ENCODE measurements at regions not wholly inside any gene's neighbourhood (a gene's known extent, or its start where the extent isn't known, plus 50 kb on each side); places are given as distances from the start of the nearest gene placed in this dataset.
"Not testable (repeated sequence)": the region's sequence is repeated elsewhere in the genome, so short reads cannot be mapped to it uniquely, and the experiment has no call there.

GRCh38 chr11:48902153-48902450 is 81.6 kb downstream of the TRIM51G start:
- H3K4me3 ChIP-seq; DNase-seq (ENCODE audit: low spot score); H3K27ac ChIP-seq: not testable (repeated sequence)

DNA sequence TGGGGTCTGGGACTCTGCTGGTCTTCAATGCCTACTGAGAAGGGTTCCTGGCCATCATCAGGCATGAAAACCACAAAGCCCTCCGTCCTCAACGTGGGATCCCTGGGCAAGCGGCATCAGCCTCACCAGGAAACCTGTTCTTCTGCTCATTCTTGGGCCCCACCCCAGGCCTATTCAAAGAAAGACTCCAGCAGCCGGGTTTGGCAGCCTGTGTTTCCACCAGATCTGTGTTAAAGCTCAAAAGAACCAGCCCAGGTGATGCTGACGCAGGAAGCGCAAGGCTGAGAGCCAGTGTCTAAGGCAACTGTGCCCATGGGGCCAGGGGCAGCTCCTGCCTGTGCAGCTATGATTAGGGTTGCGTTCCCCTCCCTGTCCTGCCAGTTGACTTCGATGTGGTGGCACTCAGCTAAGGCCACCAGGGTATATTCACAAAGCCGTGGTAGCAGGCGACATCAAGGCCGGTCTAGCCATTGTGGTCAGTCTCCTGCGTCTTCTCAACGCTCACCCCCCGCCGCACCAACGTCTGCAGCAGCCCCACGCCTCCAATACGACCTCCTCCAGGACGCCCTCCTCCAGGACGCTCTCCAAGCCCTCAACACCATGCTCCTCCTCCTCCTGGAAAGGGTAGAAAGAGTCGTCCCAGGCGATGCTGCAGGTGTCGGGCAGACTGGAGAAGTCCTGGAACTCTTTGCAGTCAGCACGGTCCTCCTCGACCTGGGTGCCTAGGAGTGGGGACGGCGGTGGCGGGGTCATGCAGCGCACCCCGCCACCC is 82.1 kb downstream of the TRIM51G start:
- H3K27ac ChIP-seq, H3K4me3 ChIP-seq: not testable (repeated sequence)
- peak; percentile 41 for DNase-seq (ENCODE audit: low spot score)

DNA sequence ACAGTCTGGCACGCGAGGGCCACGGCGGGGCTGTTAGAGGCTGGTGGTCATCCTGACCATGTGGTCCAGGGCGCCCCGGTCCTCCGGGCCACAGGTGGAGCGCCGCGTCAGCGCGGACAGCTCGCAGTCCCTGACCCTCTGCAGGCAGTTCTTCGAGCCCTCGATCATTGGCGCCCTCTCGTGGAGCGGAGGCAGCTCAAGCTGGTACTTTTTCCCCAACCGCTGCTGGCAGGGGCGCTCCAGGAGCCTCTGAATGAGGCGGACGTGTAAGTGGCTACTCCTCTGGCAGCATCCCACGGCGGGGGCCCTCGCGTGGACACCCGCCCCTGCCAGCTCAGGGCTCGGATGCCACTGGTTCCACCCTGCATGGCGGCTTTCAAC is 82.9 kb downstream of the TRIM51G start:
- peak; percentile 49 for DNase-seq (ENCODE audit: low spot score)
- H3K27ac ChIP-seq, H3K4me3 ChIP-seq: not testable (repeated sequence)

GRCh38 chr11:48900131-48900800 is 83.4 kb downstream of the TRIM51G start:
- TF ChIP-seq CTCF (IDR thresholded peaks at IDR 0.05) = no peak
- H3K27ac ChIP-seq = no peak overlapping the region
- peak; percentile 64 for DNase-seq (ENCODE audit: low spot score)
- H3K4me3 ChIP-seq = no peak overlapping the region

DNA sequence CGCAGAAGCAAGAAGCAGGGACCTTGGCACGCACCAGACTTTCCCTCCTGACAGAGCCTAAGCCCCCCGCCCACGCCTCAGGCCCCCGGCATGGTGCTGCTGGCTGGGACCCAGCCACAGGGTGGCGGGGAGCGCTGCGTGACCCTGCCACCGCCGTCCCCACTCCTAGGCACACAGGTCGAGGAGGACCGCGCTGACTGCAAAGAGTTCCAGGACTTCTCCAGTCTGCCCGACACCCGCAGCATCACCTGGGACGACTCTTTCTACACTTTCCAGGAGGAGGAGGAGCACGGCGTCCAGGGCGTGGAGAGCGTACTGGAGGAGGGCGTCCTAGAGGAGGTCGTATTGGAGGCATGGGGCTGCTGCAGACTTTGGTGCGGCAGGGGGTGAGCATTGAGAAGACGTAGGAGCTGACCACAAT is 103.7 kb downstream of the TRIM51G start:
- peak; percentile 62 for DNase-seq (ENCODE audit: low spot score)
- TF ChIP-seq CTCF (IDR thresholded peaks at IDR 0.05) = no peak
- Histone ChIP-seq H3K27ac (no peak overlapping the region), H3K4me3 (no peak overlapping the region)

DNA sequence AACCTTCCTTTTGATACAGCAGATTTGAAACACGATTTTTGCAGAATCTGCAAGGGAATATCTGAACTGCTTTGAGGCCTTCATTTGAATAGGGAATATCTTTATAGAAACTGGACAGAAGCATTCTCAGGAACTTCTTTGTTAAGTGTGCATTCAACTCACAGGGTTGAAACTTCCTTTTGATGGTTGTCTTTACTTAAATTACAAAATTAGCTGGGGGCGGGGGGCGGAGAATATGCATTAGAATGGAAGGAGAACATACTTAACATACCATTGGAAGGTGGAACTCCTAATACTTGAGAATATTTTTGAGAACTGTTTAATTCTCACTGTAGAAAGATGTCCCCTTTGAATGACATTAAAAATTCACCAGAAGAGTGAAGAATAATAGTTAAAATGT is 104.4 kb downstream of the TRIM51G start:
- TF ChIP-seq CTCF (IDR thresholded peaks at IDR 0.05) = no peak
- no peak for DNase-seq (ENCODE audit: low spot score)
- H3K27ac ChIP-seq = no peak overlapping the region
- no peak overlapping the region for H3K4me3 ChIP-seq
